Activated B cell treated with CpG ODN at 0.5 μM for 24 hours (primary cell): ENCODE measurements at regions not wholly inside any gene's neighbourhood (a gene's known extent, or its start where the extent isn't known, plus 50 kb on each side); places are given as distances from the start of the nearest gene placed in this dataset.
A peak's percentile ranks its signal among the peaks of the same experiment; 100 is the strongest.

ENCODE experiments used
- ATAC-seq: fragments of 200-7000 bp; cut with Tn5 transposase; one replicate; pipeline ENCODE4 v1.10.0; 2021; ENCODE audit warnings: low read depth, mild to moderate bottlenecking, moderate library complexity
- CTCF ChIA-PET: fragments of 350-600 bp; sonication (Branson Sonifier 250); formaldehyde crosslinking; loops from one replicate; lab custom pipeline; 2021; ENCODE audit warnings: antibody characterized with exemption; lab: Charles Lee
- POLR2A ChIA-PET: fragments of 350-600 bp; sonication (Branson Sonifier 250); formaldehyde crosslinking; loops from one replicate; lab custom pipeline; 2021; ENCODE audit warnings: antibody characterized with exemption; lab: Charles Lee
- DNase-seq: peaks from one replicate; pipeline ENCODE4 v3.0.0; 2022
- H3K27ac Mint-ChIP-seq: one replicate; pipeline ENCODE4 v1.8.0; 2020; ENCODE audit warnings: mixed read lengths
- H3K27me3 Mint-ChIP-seq: one replicate; pipeline ENCODE4 v1.8.0; 2021; ENCODE audit warnings: mixed read lengths
- H3K36me3 Mint-ChIP-seq: one replicate; pipeline ENCODE4 v1.8.0; 2021; ENCODE audit warnings: low read depth, mixed read lengths
- H3K4me1 Mint-ChIP-seq: one replicate; pipeline ENCODE4 v1.8.0; 2021; ENCODE audit warnings: mixed read lengths
- H3K4me3 Mint-ChIP-seq: one replicate; pipeline ENCODE4 v1.8.0; 2020; ENCODE audit warnings: mild to moderate bottlenecking, mixed read lengths
- H3K9me3 Mint-ChIP-seq: one replicate; pipeline ENCODE4 v1.8.0; 2020; ENCODE audit warnings: mixed read lengths
- intact Hi-C: fragments of 100-400 bp; cut with micrococcal nuclease; formaldehyde crosslinking; loops from one replicate; pipeline ENCODE4 v1.15.1; 2024
- TF ChIP-seq, protein P1 (sequence below): fragments of 200-600 bp; IDR thresholded peaks from one replicate; pipeline ENCODE4 v1.8.0; 2022; ENCODE audit warnings: antibody characterized with exemption, mild to moderate bottlenecking

DNA sequence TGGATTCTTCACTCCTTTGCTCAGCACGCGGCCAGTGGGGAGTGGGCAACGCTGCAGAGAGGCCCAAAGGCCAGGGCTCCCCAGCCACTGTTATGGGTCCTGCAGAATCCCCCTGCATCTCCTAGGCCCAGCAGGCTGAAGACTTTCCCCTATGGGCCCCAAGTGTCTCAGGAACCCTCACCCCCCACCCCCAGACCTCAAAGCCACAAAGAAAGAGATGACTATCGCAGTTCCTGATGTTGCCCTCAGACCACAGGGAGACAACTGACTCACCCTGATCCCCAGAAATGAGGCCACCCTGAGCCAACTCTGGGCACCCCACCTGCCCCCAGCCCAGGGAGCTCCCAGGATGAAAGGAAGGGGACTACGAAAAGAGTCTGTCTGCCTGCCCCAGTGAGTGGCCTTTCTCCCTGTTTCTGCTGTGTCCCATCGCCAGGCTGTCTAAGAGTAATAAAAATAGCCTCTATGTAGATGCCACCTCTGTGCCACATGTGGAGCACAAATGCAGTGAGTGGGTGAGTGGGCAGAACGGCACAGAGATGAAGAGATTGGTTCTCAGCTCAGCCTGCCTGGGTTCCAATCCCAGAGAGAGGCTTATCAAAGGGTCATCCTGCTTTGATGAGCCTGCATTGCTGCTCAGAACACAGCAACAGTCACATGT, 283.0 kb downstream of the UACA start:
- H3K27me3 Mint-ChIP-seq: peaks cover 4% of the 10 kb centered on the region
- DNase-seq: no peak
- POLR2A ChIA-PET: interaction anchor here (0.6 to 2.2 kb wide), 5 partner anchors 13 to 722 kb away, joined by 3 to 8 read pairs (median 4); no protein-coding TSS in a partner anchor
- H3K9me3 Mint-ChIP-seq: no peaks in the 10 kb centered on the region
- ATAC-seq: peak; percentile 56
- TF ChIP-seq, protein P1, sequence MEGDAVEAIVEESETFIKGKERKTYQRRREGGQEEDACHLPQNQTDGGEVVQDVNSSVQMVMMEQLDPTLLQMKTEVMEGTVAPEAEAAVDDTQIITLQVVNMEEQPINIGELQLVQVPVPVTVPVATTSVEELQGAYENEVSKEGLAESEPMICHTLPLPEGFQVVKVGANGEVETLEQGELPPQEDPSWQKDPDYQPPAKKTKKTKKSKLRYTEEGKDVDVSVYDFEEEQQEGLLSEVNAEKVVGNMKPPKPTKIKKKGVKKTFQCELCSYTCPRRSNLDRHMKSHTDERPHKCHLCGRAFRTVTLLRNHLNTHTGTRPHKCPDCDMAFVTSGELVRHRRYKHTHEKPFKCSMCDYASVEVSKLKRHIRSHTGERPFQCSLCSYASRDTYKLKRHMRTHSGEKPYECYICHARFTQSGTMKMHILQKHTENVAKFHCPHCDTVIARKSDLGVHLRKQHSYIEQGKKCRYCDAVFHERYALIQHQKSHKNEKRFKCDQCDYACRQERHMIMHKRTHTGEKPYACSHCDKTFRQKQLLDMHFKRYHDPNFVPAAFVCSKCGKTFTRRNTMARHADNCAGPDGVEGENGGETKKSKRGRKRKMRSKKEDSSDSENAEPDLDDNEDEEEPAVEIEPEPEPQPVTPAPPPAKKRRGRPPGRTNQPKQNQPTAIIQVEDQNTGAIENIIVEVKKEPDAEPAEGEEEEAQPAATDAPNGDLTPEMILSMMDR: no peak
- no peak overlapping the region for H3K27ac Mint-ChIP-seq
- CTCF ChIA-PET: interaction anchor here (3.0 kb wide), 1 partner anchor 13 kb away, joined by 16 read pairs; no protein-coding TSS in a partner anchor
- intact Hi-C loops: loop anchor here (10.0 kb wide), 1 partner anchor 244 kb away; no protein-coding TSS in a partner anchor
- peaks cover 37% of the 10 kb centered on the region for H3K4me1 Mint-ChIP-seq
- H3K4me3 Mint-ChIP-seq: no peak overlapping the region
- H3K36me3 Mint-ChIP-seq: no peaks in the 10 kb centered on the region

GRCh38 chr15:70479785-70480184, 283.6 kb downstream of the UACA start:
- Mint-ChIP-seq H3K4me1 (peaks cover 43% of the 10 kb centered on the region), H3K4me3 (no peak overlapping the region), H3K27me3 (peaks cover 4% of the 10 kb centered on the region), H3K36me3 (no peaks in the 10 kb centered on the region), H3K9me3 (no peaks in the 10 kb centered on the region), H3K27ac (no peak overlapping the region)
- ChIA-PET POLR2A (interaction anchor here (0.5 to 2.2 kb wide), 3 partner anchors 24 to 247 kb away, joined by 4 to 6 read pairs (median 4); no protein-coding TSS in a partner anchor), CTCF (interaction anchor here (0.9 to 3.0 kb wide), 2 partner anchors 8 to 13 kb away, joined by 3 to 16 read pairs; no protein-coding TSS in a partner anchor)
- no peak for DNase-seq
- TF ChIP-seq, protein P1: no peak
- peak; percentile 48 for ATAC-seq
- intact Hi-C loops: loop anchor here (2.0 to 10.0 kb wide), 2 partner anchors 13 to 245 kb away; no protein-coding TSS in a partner anchor

DNA sequence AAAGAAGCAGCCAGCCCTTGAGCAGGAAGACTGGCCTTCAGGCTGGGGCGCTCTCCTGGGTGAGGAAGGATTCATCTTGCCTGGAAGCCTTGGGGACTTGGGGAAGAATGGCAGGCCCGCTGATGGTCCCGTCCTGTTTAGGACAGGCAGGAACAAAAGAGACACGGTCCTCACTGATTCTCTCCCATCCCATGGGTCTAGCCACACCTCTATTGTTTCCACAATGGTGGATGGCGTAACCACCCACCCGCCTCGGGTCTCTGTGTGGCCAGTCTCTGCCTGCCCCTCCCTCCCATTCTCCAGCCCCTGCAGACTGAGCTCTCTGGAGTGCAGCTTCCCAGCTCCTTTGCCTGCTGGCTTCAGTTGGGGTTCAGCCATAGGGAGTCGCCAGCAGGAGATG, 284.3 kb downstream of the UACA start:
- ChIA-PET POLR2A (interaction anchor here (1.6 to 2.2 kb wide), 3 partner anchors 7 to 160 kb away, joined by 3 to 6 read pairs (median 4); no protein-coding TSS in a partner anchor), CTCF (interaction anchor here (0.9 to 3.0 kb wide), 2 partner anchors 9 to 12 kb away, joined by 3 to 16 read pairs; no protein-coding TSS in a partner anchor)
- H3K4me3 Mint-ChIP-seq: peak overlapping the region; percentile 12
- peaks cover 4% of the 10 kb centered on the region for H3K27me3 Mint-ChIP-seq
- DNase-seq (no peak), ATAC-seq (no peak)
- intact Hi-C loops: loop anchor here (2.0 kb wide), 1 partner anchor 14 kb away; no protein-coding TSS in a partner anchor
- no peaks in the 10 kb centered on the region for H3K36me3 Mint-ChIP-seq
- H3K4me1 Mint-ChIP-seq: peaks cover 48% of the 10 kb centered on the region
- no peaks in the 10 kb centered on the region for H3K9me3 Mint-ChIP-seq
- TF ChIP-seq, protein P1: no peak
- H3K27ac Mint-ChIP-seq: peak overlapping the region; percentile 36

- Mint-ChIP-seq H3K36me3 (no peaks in the 10 kb centered on the region), H3K4me1 (peaks cover 49% of the 10 kb centered on the region), H3K27ac (peak overlapping the region; percentile 36), H3K9me3 (no peaks in the 10 kb centered on the region), H3K4me3 (peak overlapping the region; percentile 12), H3K27me3 (peaks cover 4% of the 10 kb centered on the region)
- ATAC-seq: peak; percentile 68
- DNase-seq: no peak
- ChIA-PET CTCF (interaction anchor here (1.3 to 3.0 kb wide), 2 partner anchors 11 to 13 kb away, joined by 4 to 16 read pairs; no protein-coding TSS in a partner anchor), POLR2A (interaction anchor here (1.6 to 1.7 kb wide), 2 partner anchors 8 to 159 kb away, joined by 3 to 4 read pairs; no protein-coding TSS in a partner anchor)
- intact Hi-C loops: loop anchor here (2.0 kb wide), 1 partner anchor 14 kb away; no protein-coding TSS in a partner anchor
- TF ChIP-seq, protein P1: no peak
These were observed 284.9 kb downstream of the UACA start for GRCh38 chr15:70478251-70478990.
